GM18502 (cell line): ENCODE measurements at regions not wholly inside any gene's neighbourhood (a gene's known extent, or its start where the extent isn't known, plus 50 kb on each side); places are given as distances from the start of the nearest gene placed in this dataset.

Experiments used
- ATAC-seq: cut with Tn5 transposase; IDR thresholded peaks from one replicate; pipeline ENCODE4 v1.9.1; 2021; ENCODE audit warnings: mild to moderate bottlenecking; ENCODE audit not compliant: unreplicated experiment, poor library complexity

- ATAC-seq: no peak
These were observed 227.4 kb downstream of the SUDS3 start for GRCh38 chr12:118603610-118604361.

- no peak for ATAC-seq
These were observed 230.3 kb downstream of the SUDS3 start for GRCh38 chr12:118606690-118607089.

GRCh38 chr12:118607831-118608230 lies 231.5 kb downstream of the SUDS3 start:
- ATAC-seq: no peak

GRCh38 chr12:118608770-118609344 lies 232.5 kb downstream of the SUDS3 start:
- no peak for ATAC-seq

GRCh38 chr12:118611295-118611694 lies 234.9 kb downstream of the SUDS3 start:
- no peak for ATAC-seq

GRCh38 chr12:118611770-118612169 lies 235.4 kb downstream of the SUDS3 start:
- ATAC-seq: no peak

- no peak for ATAC-seq
These were observed 241.5 kb downstream of the SUDS3 start for GRCh38 chr12:118617611-118618450.

GRCh38 chr12:118618695-118619094 lies 242.3 kb downstream of the SUDS3 start:
- ATAC-seq: no peak

GRCh38 chr12:118625050-118625675 lies 248.8 kb downstream of the SUDS3 start:
- ATAC-seq: no peak

- ATAC-seq: no peak
These were observed 256.7 kb downstream of the SUDS3 start for GRCh38 chr12:118633071-118633470.

- no peak for ATAC-seq
These were observed 258.9 kb downstream of the SUDS3 start for GRCh38 chr12:118635276-118635675.

GRCh38 chr12:118637767-118638370 lies 261.5 kb downstream of the SUDS3 start:
- ATAC-seq: no peak

GRCh38 chr12:118641249-118641648 lies 264.9 kb downstream of the SUDS3 start:
- no peak for ATAC-seq

- ATAC-seq: no peak
These were observed 268.9 kb downstream of the SUDS3 start for GRCh38 chr12:118645219-118645618.

- no peak for ATAC-seq
These were observed 273.6 kb downstream of the SUDS3 start for GRCh38 chr12:118649765-118650585.

- no peak for ATAC-seq
These were observed 274.2 kb downstream of the SUDS3 start for GRCh38 chr12:118650586-118650960.

GRCh38 chr12:118651487-118651886 lies 275.1 kb downstream of the SUDS3 start:
- ATAC-seq: no peak

- ATAC-seq: no peak
These were observed 279.2 kb downstream of the SUDS3 start for GRCh38 chr12:118655588-118655987.

- no peak for ATAC-seq
These were observed 300.9 kb upstream of the SRRM4 start for GRCh38 chr12:118680356-118680963.
